ENCODE measurements at regions not wholly inside any gene's neighbourhood (a gene's known extent, or its start where the extent isn't known, plus 50 kb on each side); places are given as distances from the start of the nearest gene placed in this dataset.
A peak's percentile ranks its signal among the peaks of the same experiment; 100 is the strongest.
"Not testable (repeated sequence)": the region's sequence is repeated elsewhere in the genome, so short reads cannot be mapped to it uniquely, and the experiment has no call there.

DNA sequence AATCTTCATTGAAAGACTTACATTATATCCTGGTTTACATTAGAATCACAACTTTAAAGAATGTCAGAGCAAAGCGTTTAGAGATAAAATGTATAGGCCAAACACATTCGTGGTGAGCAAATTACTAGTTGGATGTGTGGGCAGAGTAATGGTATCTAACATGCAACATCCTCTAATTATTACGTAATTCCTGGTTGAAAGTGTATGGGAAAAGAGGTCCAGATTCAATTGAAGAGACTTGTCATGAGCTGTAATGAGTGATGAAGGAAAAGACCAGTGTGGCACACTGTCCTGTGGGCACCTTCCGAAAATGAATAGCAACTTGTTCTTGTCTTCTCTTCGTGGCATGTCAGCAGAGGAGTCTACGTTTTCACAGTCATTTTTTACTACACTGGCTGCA is 192.8 kb downstream of the LRIG3 start:
- no peak for DNase-seq (ENCODE audit: low spot score)

GRCh38 chr12:58728397-58728796 is 191.9 kb downstream of the LRIG3 start:
- DNase-seq (ENCODE audit: low spot score): no peak

- DNase-seq (ENCODE audit: low spot score): no peak
Measured at GRCh38 chr12:58731096-58731495, 189.2 kb downstream of the LRIG3 start.

DNA sequence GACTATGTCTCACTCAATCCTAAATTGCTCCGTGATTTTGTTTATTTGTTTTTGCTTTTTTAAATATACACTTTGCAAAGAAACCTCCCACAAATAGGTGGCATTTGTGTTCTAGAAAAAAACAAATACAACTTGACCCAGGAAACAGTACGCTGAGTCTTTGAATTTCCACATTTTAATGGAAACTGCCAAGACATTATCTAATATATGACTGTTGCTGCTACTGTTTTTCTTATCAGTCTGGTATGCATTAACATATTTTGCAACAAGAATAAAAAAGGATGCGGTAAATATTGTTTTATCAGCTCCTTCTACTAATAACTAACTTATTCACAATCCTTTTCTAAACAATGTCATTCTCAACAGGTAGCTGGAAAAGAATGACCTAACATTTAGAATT is 187.4 kb downstream of the LRIG3 start:
- no peak for DNase-seq (ENCODE audit: low spot score)

GRCh38 chr12:58741226-58741625 is 179.1 kb downstream of the LRIG3 start:
- peak; percentile 41 for DNase-seq (ENCODE audit: low spot score)

DNA sequence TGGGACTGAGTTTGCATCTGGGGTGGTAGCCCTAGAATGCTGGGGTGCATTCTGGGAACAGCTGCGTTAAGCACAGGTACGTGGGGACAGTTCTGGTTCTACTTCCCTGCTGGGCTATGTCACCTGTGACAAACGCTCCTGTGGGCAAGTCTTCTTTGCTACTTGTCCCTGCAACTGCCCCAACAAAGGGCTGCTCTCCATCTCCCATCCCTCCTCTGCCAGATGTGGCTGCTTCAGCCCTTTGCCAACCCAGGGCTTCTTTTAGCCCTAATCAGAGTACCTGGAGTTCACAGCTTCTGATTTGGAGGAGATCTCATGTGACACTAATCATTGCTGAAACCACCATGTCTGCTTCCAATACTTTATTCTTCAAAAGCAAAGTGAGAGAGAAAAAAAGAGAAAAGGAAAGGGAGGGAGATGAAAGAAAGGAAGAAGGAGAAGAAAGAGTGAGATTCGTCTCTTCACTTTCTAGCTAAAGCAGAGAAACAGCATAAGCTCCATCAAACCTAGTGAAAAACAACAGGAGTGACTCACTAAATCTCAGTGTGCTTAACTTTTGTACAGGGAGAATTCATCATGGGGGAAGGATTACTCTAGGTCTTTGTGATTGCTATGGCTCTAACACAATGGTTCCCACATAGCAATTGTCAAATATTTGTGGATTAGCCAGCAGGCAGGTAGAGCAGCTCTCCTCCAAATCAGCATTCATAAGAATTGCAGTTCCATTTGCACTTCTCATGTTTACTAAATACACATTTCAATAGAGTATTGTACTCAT is 174.8 kb downstream of the LRIG3 start:
- DNase-seq (ENCODE audit: low spot score): no peak

DNA sequence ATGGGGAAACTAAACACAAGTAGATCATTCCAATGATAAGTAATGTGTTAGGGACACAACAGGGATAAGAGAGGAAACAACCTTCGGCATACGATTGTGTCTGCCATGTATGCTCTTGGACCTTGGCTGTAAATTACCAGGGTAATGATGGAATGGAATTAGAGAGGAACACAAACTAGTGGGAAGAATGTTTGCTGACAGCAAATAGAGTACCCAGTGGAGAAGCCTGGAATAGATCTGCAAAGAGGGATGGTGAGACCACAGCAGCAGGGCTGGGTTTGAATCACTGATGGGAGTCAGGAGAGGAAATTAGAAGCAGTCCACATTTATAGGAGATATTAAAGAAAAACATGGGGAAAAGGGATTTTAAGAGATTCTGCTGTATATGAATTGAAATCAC is 172.8 kb downstream of the LRIG3 start:
- DNase-seq (ENCODE audit: low spot score): no peak

- no peak for DNase-seq (ENCODE audit: low spot score)
Measured at GRCh38 chr12:58750484-58750883, 169.8 kb downstream of the LRIG3 start.

GRCh38 chr12:58757422-58757821 is 162.9 kb downstream of the LRIG3 start:
- no peak for DNase-seq (ENCODE audit: low spot score)

DNA sequence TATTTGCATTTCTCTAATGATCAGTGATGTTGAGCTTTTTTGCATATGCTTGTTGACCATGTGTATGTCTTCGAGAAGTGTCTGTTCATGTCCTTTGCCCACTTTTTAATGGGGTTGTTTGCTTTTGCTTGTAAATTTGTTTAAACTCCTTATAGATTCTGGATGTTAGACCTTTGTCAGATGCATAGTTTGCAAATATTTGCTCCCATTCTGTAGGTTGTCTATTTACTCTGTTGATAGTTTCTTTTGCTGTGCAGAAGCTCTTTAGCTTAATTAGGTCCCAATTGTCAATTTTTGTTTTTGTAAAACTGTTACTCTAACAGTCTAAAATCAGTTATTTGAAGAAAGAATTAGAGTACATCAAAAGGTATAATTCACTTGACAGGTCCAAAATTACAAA is 160.6 kb downstream of the LRIG3 start:
- not testable (repeated sequence) for DNase-seq (ENCODE audit: low spot score)

GRCh38 chr12:58761308-58761707 is 159.0 kb downstream of the LRIG3 start:
- no peak for DNase-seq (ENCODE audit: low spot score)

DNA sequence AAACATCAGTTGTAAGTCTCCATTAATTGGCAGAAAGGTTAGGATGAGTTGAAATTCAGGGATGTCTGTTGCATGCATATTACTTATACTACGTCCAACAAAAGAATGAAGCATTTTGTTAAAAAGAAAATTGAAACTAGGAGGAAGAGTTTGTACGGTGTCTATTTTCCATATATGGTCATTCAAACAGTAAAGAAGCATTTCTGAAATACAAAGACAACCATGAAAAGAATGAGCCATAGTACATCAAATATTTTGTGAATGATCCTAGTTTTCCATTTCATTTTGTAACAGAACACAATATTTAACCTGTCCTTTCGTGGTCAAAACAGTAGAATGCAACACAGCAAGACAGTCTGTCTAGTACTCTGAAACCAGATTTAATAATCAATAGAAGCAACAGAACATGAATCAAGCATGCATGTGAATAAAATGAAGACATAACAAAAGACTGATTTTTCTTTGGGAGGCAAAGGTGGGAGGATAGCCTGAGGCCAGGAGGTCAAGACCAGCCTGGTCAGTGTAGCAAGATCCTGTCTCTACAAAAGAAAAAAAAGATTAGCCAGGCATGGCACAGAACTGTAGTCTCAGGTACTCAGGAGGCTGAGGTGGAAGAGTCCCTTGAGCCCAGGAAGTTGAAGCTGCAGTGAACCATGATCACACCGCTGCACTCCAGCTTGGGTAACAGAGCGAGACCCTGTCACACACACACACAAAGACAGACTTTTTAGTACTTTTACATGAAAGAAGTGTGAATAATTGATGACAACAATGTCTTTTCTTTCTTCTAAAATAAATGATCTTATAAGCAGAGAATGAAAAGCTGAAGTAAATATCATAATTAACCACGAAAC is 156.0 kb downstream of the LRIG3 start:
- no peak for DNase-seq (ENCODE audit: low spot score)

- no peak for DNase-seq (ENCODE audit: low spot score)
Measured at GRCh38 chr12:58765076-58765475, 155.2 kb downstream of the LRIG3 start.

DNA sequence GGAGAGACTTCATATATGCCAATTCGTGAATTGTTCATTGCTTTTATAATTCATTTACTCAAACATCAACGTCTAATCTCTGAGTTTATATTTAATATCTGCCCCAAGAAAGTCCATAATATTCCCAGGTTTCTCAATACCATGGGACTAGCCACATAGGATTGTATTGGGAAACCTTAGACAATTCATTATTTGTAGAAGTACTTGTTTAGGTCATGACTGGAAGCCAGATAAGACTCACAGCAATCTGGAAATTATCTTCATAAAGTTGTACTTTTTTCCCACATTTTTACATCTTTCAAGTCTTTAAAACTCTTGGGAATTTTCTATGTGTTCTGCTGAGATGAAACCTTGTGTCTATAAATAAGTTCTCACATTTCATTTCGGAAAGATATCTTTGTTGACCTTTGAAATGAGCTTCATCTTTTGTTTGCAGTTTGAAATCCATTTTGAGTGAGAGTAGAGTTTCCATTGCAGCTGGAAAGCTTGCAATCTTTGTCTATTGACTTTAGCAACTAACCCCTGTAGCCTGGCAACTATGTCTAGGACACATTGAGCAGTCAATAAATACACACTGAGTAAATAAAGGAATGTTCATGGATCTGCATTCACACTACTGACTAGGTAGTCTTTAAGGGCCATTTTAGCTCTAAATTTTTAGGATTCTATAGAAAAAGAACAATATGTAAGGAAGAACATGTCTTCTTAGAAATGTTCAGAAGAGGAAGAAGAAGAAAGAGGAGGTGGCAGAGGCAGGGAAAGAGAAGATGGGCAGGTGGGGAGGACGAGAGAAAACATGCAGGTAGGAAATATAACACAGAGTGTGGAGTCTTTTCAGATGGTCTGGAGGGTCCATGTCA is 154.4 kb downstream of the LRIG3 start:
- no peak for DNase-seq (ENCODE audit: low spot score)

DNA sequence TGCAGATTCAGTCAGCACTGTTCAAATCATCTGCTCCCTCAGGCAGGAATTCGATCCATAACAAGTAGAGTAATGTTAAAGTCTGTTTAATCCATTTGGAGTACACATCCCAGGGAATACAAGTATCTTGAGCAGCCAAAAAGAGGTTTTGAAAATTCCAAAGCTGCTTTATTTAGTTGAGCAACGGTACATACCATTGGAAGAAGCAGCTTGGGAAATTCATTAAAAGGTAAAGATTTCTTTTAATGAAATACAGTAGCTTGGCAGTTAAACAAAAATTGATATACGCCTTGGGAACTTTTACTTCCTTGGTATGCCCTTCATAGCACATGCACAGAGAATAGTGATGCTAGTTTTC is 153.8 kb downstream of the LRIG3 start:
- no peak for DNase-seq (ENCODE audit: low spot score)

DNA sequence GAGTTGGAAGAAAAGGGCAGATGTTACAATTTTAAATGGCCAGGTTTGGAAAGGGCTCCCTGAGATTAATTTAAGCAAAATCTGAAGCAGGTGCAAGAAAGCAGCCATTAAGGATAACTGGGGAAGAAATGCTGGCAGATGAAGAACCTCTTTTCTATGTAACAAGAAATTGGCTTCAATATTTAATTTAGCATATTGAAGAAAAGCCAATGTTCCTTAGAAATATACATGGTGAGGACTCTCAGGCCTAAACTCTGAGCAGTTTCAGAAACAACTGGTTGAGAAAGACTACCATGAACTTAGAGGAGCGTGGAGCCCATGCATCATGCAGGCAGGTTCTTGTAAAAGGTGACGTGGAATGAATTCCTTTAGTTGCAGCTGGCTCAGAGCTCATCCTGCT is 152.8 kb downstream of the LRIG3 start:
- no peak for DNase-seq (ENCODE audit: low spot score)

- no peak for DNase-seq (ENCODE audit: low spot score)
Measured at GRCh38 chr12:58773986-58774385, 146.3 kb downstream of the LRIG3 start.

GRCh38 chr12:58774731-58775130 is 145.6 kb downstream of the LRIG3 start:
- no peak for DNase-seq (ENCODE audit: low spot score)

GRCh38 chr12:58775396-58775795 is 144.9 kb downstream of the LRIG3 start:
- DNase-seq (ENCODE audit: low spot score): no peak

- DNase-seq (ENCODE audit: low spot score): no peak
Measured at GRCh38 chr12:58776144-58776543, 144.2 kb downstream of the LRIG3 start.

GRCh38 chr12:58777815-58778214 is 142.5 kb downstream of the LRIG3 start:
- DNase-seq (ENCODE audit: low spot score): no peak

GRCh38 chr12:58781609-58782008 is 138.7 kb downstream of the LRIG3 start:
- no peak for DNase-seq (ENCODE audit: low spot score)

All from RKO (cell line).